HG02571 (cell line): ENCODE measurements at regions not wholly inside any gene's neighbourhood (a gene's known extent, or its start where the extent isn't known, plus 50 kb on each side); places are given as distances from the start of the nearest gene placed in this dataset.

Experiments used
- ATAC-seq: cut with Tn5 transposase; IDR thresholded peaks from one replicate; pipeline ENCODE4 v1.9.1; 2021; ENCODE audit warnings: mild to moderate bottlenecking, moderate library complexity; ENCODE audit not compliant: unreplicated experiment

GRCh38 chr2:15718944-15719323 lies 127.3 kb downstream of the DDX1 start:
- ATAC-seq: no peak

DNA sequence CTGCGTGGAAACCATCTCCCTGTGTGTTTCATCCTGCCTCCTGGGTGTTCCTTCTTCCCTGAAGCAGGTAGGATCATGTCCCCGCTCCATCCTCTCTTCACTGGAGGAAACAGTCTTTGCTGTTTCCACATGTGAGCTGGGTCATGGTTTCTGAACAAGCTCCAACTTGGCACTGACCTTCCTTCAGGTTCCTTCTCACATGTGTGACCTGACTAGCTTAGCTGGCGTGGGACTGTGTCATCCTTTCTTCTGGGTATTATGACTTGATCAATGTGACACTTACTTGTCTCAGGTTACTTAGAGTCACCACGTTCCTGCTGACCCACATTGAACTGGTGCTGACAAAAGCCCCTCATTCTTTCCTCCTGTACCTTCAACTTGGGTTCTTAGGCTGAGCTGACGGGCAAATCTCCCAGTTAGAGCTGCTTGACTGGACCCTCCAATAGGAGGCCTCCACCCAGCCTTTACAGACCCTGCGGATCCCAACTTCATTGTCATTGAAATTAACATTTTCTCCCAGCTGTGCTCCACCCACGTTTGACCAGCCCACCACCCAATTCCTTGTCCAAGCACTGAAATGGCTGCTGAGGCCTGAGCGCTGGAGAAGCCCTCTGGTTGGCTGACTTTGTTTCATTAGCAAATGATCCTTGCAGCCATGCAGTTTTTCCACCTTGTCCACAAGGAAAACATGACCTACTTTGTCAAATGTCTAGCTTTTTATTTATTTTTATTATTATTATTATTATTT lies 128.1 kb downstream of the DDX1 start:
- ATAC-seq: no peak

- ATAC-seq: no peak
These were observed 129.1 kb downstream of the DDX1 start for GRCh38 chr2:15720561-15721307.

DNA sequence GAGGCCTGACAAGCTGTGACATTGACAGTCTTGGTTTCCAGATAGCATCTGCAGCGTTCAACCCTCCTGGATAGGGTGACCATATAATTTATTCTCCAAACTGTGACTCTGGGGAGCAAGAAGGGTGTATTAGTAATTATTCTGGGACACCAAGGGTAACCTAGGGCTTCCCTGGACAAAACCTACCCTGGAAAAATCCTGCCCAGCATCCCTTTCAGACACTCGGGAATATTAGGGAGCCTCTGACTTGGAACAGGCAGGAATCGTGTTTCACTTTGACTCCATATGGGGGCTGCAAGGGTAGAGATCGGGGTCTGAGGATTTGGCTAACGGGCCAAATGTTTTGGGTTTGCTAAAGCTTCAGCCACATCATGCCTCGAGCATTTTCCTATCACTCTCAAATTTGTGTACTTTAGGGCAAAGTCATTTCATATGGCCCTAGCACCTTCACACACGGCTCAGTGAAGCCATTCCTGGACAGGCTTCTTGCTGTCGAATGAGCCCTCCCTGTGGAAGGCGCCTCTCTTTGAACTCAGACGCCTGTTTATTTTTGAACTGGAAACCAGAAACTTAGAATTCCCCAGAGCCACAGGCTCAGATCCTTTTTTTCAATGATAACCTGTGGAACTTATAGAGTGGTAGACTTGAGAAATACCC lies 129.9 kb downstream of the DDX1 start:
- ATAC-seq: no peak

- no peak for ATAC-seq
These were observed 131.3 kb downstream of the DDX1 start for GRCh38 chr2:15722980-15723379.

DNA sequence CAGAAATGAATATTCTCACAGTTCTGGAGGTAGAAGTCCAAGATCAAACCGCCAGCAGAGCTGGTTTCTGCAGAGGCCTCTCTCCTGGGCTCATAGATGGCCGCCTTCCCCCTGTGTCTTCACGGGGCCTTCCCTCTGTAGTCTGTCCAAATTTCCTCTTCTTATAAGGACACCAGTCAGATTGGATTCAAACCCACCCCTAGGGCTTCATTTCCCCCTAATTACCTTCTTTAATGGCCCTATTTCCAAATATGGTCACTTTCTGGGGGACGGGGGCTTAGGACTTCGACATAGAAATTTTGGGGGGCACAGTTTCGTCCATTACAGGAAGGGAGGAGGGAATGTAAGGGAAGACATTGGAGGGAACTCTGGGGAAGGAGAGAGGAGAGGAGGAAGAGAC lies 132.6 kb downstream of the DDX1 start:
- no peak for ATAC-seq

- no peak for ATAC-seq
These were observed 133.6 kb downstream of the DDX1 start for GRCh38 chr2:15725101-15725781.

- no peak for ATAC-seq
These were observed 134.1 kb downstream of the DDX1 start for GRCh38 chr2:15725782-15726112.

GRCh38 chr2:15726321-15727057 lies 134.8 kb downstream of the DDX1 start:
- ATAC-seq: no peak

- no peak for ATAC-seq
These were observed 136.0 kb downstream of the DDX1 start for GRCh38 chr2:15727396-15728244.

DNA sequence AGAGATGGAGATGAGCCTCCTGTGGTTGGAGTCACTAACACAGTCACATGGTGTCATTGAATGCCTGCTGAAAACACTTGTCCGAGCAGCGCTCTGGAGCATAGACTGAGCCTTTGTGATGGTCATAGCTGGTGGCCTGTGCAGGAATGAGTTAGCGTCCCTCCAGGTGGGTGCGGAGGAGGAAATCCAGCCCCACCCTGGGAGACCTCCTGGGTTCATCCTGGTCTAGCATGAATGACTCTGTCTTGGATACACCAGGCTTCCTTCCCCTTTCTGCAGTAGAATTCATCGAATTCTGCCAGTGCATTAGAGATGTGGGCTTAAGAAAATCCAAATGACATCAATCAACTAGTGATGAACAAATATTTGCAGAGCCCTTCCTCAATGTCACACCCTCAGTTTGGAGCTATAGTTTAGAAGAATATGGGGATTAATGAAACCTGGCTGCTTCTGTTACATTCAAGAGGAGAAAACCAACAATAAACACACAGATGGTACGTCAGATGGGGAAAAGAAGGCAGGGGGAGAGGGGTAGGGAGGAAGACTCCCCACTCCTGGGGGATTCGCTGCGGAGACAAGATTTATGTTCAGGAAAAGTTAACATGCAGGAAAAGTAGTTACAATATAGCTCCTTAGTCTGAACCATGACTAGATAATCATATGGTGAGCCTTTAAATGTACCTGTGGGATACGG lies 136.7 kb downstream of the DDX1 start:
- ATAC-seq: no peak

- no peak for ATAC-seq
These were observed 137.3 kb downstream of the DDX1 start for GRCh38 chr2:15729001-15729400.

GRCh38 chr2:15729709-15730544 lies 138.3 kb downstream of the DDX1 start:
- no peak for ATAC-seq

- peak; percentile 60 for ATAC-seq
These were observed 139.0 kb downstream of the DDX1 start for GRCh38 chr2:15730545-15731212.

- no peak for ATAC-seq
These were observed 139.7 kb downstream of the DDX1 start for GRCh38 chr2:15731213-15731888.

DNA sequence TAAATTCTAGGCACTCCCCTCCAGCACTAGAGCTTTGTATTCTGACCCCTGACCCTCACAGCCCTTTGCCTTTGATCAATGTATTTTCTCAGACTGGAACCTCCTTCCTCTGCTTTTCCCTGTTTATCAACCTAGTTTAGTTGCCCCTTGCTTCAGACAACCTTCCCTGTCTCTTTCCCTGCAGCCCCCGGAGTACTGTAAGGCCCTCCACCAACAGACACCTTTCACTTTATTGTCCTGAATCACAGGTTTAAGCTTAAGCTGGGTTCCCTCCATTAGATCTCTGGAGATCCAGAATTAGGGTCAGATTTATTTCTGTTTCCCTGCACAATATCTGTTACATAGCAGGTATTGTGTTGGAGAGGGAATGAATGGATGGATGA lies 140.2 kb downstream of the DDX1 start:
- no peak for ATAC-seq

DNA sequence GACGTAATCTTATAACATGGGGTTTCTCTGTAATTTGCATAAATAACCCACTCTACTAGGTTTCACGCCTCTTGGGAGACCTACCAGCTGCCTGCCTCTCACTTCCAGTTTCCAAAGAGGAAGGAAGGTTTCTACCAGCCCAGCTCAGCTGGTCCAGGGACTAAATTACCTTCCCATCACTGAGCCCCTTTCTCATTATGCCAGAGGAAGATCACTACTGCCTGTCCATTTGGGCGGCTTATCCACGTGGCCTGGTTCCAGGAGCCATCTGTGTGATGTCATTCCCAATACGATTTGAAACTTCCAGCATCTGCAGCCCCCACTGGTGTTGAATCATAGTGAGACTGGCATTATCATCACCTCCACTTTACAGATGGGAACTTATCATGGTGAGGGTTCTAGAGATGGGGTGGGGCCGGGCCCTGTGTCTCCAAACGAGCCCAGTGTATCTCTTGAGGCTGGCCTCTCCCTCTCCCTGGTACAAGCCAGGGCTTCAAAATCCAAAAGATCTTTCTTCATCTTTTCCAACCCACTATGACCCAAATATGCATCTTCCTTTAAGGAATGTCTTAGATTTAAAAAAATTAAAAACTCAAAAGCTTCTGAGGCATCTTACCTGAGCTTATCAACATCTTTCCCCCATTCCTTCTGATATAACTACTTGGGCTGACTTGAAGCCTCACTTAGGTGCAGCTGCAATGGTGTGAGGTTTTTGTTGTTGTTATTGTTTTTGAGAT lies 140.8 kb downstream of the DDX1 start:
- peak; percentile 97 for ATAC-seq
